Left ventricle myocardium inferior (tissue), 1 donor: ENCODE measurements at regions not wholly inside any gene's neighbourhood (a gene's known extent, or its start where the extent isn't known, plus 50 kb on each side); places are given as distances from the start of the nearest gene placed in this dataset.

Source experiments
- DNase-seq: peaks from one replicate; pipeline ENCODE4 v3.0.0-alpha.2; 2020
- H3K27ac ChIP-seq: fragments of 200-600 bp; replicated peaks from 2 replicates; pipeline ENCODE4 v1.8.0; 2021
- H3K27me3 ChIP-seq: fragments of 200-600 bp; 2 replicates; pipeline ENCODE4 v1.8.0; 2021; ENCODE audit warnings: low read depth
- H3K36me3 ChIP-seq: fragments of 200-600 bp; 2 replicates; pipeline ENCODE4 v1.8.0; 2021
- H3K4me1 ChIP-seq: fragments of 200-600 bp; 2 replicates; pipeline ENCODE4 v1.8.0; 2021
- H3K4me3 ChIP-seq: fragments of 200-600 bp; 2 replicates; pipeline ENCODE4 v1.8.0; 2021; ENCODE audit warnings: mild to moderate bottlenecking, moderate library complexity
- H3K9me3 ChIP-seq: fragments of 200-600 bp; replicated peaks from 2 replicates; pipeline ENCODE4 v1.8.0; 2021
- CTCF ChIP-seq: fragments of 200-600 bp; IDR thresholded peaks from 2 replicates; pipeline ENCODE4 v1.8.0; 2021; ENCODE audit warnings: antibody characterized with exemption, mild to moderate bottlenecking, borderline replicate concordance
- intact Hi-C: fragments of 100-400 bp; cut with micrococcal nuclease; formaldehyde crosslinking; loops from one replicate; pipeline ENCODE4 v1.11.0; 2022
- donor health status: DM: no; HTN: yes; CAD: no; lungs with severe emphysema.

GRCh38 chr4:11485926-11486325, 57.2 kb upstream of the HS3ST1 start:
- DNase-seq = no peak
- Histone ChIP-seq H3K4me1 (no peaks in the 10 kb centered on the region), H3K27me3 (no peaks in the 10 kb centered on the region), H3K36me3 (no peaks in the 10 kb centered on the region), H3K4me3 (no peak overlapping the region), H3K27ac (no peak overlapping the region), H3K9me3 (no peaks in the 10 kb centered on the region)
- intact Hi-C loops = no loop called here
- no peak for TF ChIP-seq CTCF

GRCh38 chr4:11484531-11484930, 55.8 kb upstream of the HS3ST1 start:
- no peaks in the 10 kb centered on the region for H3K4me1 ChIP-seq
- no peaks in the 10 kb centered on the region for H3K9me3 ChIP-seq
- H3K27ac ChIP-seq = no peak overlapping the region
- H3K4me3 ChIP-seq = no peak overlapping the region
- H3K27me3 ChIP-seq = no peaks in the 10 kb centered on the region
- no peak for TF ChIP-seq CTCF
- no peak for DNase-seq
- H3K36me3 ChIP-seq = no peaks in the 10 kb centered on the region
- intact Hi-C loops = no loop called here

GRCh38 chr4:11483046-11483445, 54.4 kb upstream of the HS3ST1 start:
- Histone ChIP-seq H3K4me1 (no peaks in the 10 kb centered on the region), H3K9me3 (no peaks in the 10 kb centered on the region), H3K4me3 (no peak overlapping the region), H3K36me3 (no peaks in the 10 kb centered on the region), H3K27me3 (no peaks in the 10 kb centered on the region), H3K27ac (no peak overlapping the region)
- TF ChIP-seq CTCF = no peak
- intact Hi-C loops = no loop called here
- no peak for DNase-seq

- no peak for TF ChIP-seq CTCF
- no peak overlapping the region for H3K27ac ChIP-seq
- intact Hi-C loops = no loop called here
- H3K9me3 ChIP-seq = no peaks in the 10 kb centered on the region
- no peaks in the 10 kb centered on the region for H3K4me1 ChIP-seq
- DNase-seq = no peak
- no peaks in the 10 kb centered on the region for H3K36me3 ChIP-seq
- no peak overlapping the region for H3K4me3 ChIP-seq
- H3K27me3 ChIP-seq = no peaks in the 10 kb centered on the region
Measured at GRCh38 chr4:11480683-11481082, 52.0 kb upstream of the HS3ST1 start.
